ENCODE measurements at regions not wholly inside any gene's neighbourhood (a gene's known extent, or its start where the extent isn't known, plus 50 kb on each side); places are given as distances from the start of the nearest gene placed in this dataset.

- Mint-ChIP-seq H3K9me3 (peaks cover under 1% of the 10 kb centered on the region), H3K4me3 (no peak overlapping the region), H3K36me3 (ENCODE audit: low read depth) (no peaks in the 10 kb centered on the region), H3K27me3 (ENCODE audit: low read depth) (no peaks in the 10 kb centered on the region), H3K4me1 (peaks cover 20% of the 10 kb centered on the region), H3K27ac (no peak overlapping the region)
- no peak for TF ChIP-seq CTCF (IDR thresholded peaks at IDR 0.05; ENCODE audit: unreplicated experiment in 3 of 3)
Measured at GRCh38 chr21:27023186-27023585, 56.3 kb upstream of the ADAMTS5 start.

GRCh38 chr21:27021801-27022200 is 54.9 kb upstream of the ADAMTS5 start:
- H3K9me3 Mint-ChIP-seq, result peaks cover 4% of the 10 kb centered on the region
- peaks cover 20% of the 10 kb centered on the region for H3K4me1 Mint-ChIP-seq
- H3K27ac Mint-ChIP-seq, result no peak overlapping the region
- no peaks in the 10 kb centered on the region for H3K27me3 Mint-ChIP-seq (ENCODE audit: low read depth)
- no peaks in the 10 kb centered on the region for H3K36me3 Mint-ChIP-seq (ENCODE audit: low read depth)
- no peak overlapping the region for H3K4me3 Mint-ChIP-seq
- no peak for TF ChIP-seq CTCF (IDR thresholded peaks at IDR 0.05; ENCODE audit: unreplicated experiment in 3 of 3)

- no peak for TF ChIP-seq CTCF (IDR thresholded peaks at IDR 0.05; ENCODE audit: unreplicated experiment in 3 of 3)
- H3K27me3 Mint-ChIP-seq (ENCODE audit: low read depth), result no peaks in the 10 kb centered on the region
- no peak overlapping the region for H3K27ac Mint-ChIP-seq
- no peak overlapping the region for H3K4me3 Mint-ChIP-seq
- peaks cover 20% of the 10 kb centered on the region for H3K4me1 Mint-ChIP-seq
- H3K36me3 Mint-ChIP-seq (ENCODE audit: low read depth), result no peaks in the 10 kb centered on the region
- peaks cover 4% of the 10 kb centered on the region for H3K9me3 Mint-ChIP-seq
Measured at GRCh38 chr21:27021046-27021445, 54.2 kb upstream of the ADAMTS5 start.

- peaks cover 4% of the 10 kb centered on the region for H3K9me3 Mint-ChIP-seq
- peaks cover 9% of the 10 kb centered on the region for H3K4me1 Mint-ChIP-seq
- no peaks in the 10 kb centered on the region for H3K27me3 Mint-ChIP-seq (ENCODE audit: low read depth)
- no peak overlapping the region for H3K27ac Mint-ChIP-seq
- no peak for TF ChIP-seq CTCF (IDR thresholded peaks at IDR 0.05; ENCODE audit: unreplicated experiment in 3 of 3)
- no peak overlapping the region for H3K4me3 Mint-ChIP-seq
- no peaks in the 10 kb centered on the region for H3K36me3 Mint-ChIP-seq (ENCODE audit: low read depth)
Measured at GRCh38 chr21:27017246-27017645, 50.4 kb upstream of the ADAMTS5 start.

Data from nephron (organoid).